Activated CD4-positive, alpha-beta memory T cell treated with anti-CD3 and anti-CD28 coated beads for 36 hours (primary cell): ENCODE measurements at regions not wholly inside any gene's neighbourhood (a gene's known extent, or its start where the extent isn't known, plus 50 kb on each side); places are given as distances from the start of the nearest gene placed in this dataset.

Source experiments
- CTCF ChIA-PET: fragments of 350-600 bp; sonication (Branson Sonifier 250); formaldehyde crosslinking; loops from one replicate; lab custom pipeline; 2021; ENCODE audit warnings: antibody characterized with exemption, inconsistent platforms; lab: Charles Lee
- POLR2A ChIA-PET: fragments of 350-600 bp; sonication (Branson Sonifier 250); formaldehyde crosslinking; loops from one replicate; lab custom pipeline; 2021; ENCODE audit warnings: antibody characterized with exemption; lab: Charles Lee
- DNase-seq: peaks from one replicate; pipeline ENCODE4 v3.0.0-alpha.2; 2020
- H3K27ac Mint-ChIP-seq: one replicate; pipeline ENCODE4 v1.8.0; 2021; ENCODE audit warnings: mixed read lengths
- H3K27me3 Mint-ChIP-seq: one replicate; pipeline ENCODE4 v1.8.0; 2021; ENCODE audit warnings: mixed read lengths
- H3K36me3 Mint-ChIP-seq: one replicate; pipeline ENCODE4 v1.8.0; 2021; ENCODE audit warnings: mixed read lengths
- H3K4me1 Mint-ChIP-seq: one replicate; pipeline ENCODE4 v1.8.0; 2021; ENCODE audit warnings: low read depth, mixed read lengths
- H3K4me3 Mint-ChIP-seq: one replicate; pipeline ENCODE4 v1.8.0; 2021; ENCODE audit warnings: mild to moderate bottlenecking, mixed read lengths
- H3K9me3 Mint-ChIP-seq: one replicate; pipeline ENCODE4 v1.8.0; 2021; ENCODE audit warnings: mixed read lengths
- intact Hi-C: fragments of 100-400 bp; cut with micrococcal nuclease; formaldehyde crosslinking; loops from one replicate; pipeline ENCODE4 v1.15.1; 2023

DNA sequence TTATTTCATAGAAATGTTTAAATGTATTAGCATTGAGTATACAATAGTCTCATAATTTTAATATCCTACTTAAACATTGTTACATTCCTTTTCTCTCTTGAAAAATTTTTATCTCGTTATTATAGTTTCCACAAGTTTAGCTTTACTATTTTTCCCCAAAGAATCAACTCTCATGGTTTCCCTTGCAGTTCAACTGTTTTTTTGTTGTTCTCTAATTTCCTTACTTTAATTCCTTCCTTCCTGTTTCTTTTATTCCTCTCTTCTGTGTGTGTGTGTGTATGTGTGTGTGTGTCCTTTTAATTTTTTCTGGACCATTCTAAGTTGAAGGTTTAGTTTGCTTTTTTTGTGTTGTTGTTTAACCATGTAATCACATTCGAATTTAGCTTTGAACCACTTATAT, 171.1 kb downstream of the GASK1B start:
- Mint-ChIP-seq H3K9me3 (no peaks in the 10 kb centered on the region), H3K27me3 (no peaks in the 10 kb centered on the region), H3K4me1 (no peaks in the 10 kb centered on the region), H3K4me3 (no peak overlapping the region), H3K27ac (no peak overlapping the region), H3K36me3 (no peaks in the 10 kb centered on the region)
- ChIA-PET POLR2A (no interaction called here), CTCF (interaction anchor here (1.1 kb wide), 1 partner anchor 254 kb away, joined by 3 read pairs; no protein-coding TSS in a partner anchor)
- intact Hi-C loops: no loop called here
- DNase-seq: no peak

DNA sequence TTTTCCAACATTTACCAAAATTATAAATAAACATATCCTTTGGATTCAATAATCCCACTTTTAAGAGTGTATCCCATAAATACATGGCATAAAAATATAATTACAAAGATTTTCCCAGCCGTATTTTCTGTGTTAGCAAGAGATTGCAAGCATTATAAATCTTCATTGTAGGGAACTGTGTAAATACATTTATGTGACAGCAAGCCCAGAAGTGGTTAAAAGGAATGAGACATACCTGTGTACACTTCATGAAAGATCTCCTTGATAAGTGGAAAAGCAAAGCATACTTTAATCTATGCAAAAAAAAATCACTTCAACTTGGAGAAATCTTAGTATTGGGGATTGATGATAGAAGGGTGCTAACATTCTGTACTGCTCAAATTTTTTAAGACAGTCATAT, 173.1 kb downstream of the GASK1B start:
- Mint-ChIP-seq H3K36me3 (no peaks in the 10 kb centered on the region), H3K27me3 (no peaks in the 10 kb centered on the region), H3K4me3 (no peak overlapping the region), H3K9me3 (no peaks in the 10 kb centered on the region), H3K27ac (no peak overlapping the region), H3K4me1 (no peaks in the 10 kb centered on the region)
- POLR2A ChIA-PET: no interaction called here
- CTCF ChIA-PET: no interaction called here
- intact Hi-C loops: no loop called here
- DNase-seq: no peak

DNA sequence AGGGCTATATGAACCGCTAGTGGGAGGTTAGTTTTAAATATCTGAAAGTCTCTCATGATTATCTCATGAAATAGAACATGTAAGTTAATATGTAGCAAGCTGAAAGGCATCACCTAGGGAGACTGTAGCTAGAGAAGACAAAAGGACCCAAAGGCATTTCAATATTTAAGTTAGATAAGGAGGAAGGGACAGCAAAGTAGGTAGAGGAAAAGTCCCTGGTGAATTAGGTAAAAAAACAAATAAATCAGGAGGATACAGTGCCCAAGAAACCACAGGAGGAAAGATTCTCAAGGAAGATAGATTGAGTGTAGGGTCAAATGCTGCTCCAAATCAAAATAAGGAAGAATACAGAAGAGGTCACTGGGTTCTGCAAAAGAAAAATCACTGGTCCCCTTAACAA, 175.5 kb downstream of the GASK1B start:
- ChIA-PET POLR2A (no interaction called here), CTCF (interaction anchor here (0.8 kb wide), 1 partner anchor 23 kb away, joined by 3 read pairs; no protein-coding TSS in a partner anchor)
- DNase-seq: no peak
- H3K4me3 Mint-ChIP-seq: no peak overlapping the region
- no peaks in the 10 kb centered on the region for H3K4me1 Mint-ChIP-seq
- no peaks in the 10 kb centered on the region for H3K36me3 Mint-ChIP-seq
- H3K9me3 Mint-ChIP-seq: no peaks in the 10 kb centered on the region
- no peaks in the 10 kb centered on the region for H3K27me3 Mint-ChIP-seq
- no peak overlapping the region for H3K27ac Mint-ChIP-seq
- intact Hi-C loops: no loop called here

DNA sequence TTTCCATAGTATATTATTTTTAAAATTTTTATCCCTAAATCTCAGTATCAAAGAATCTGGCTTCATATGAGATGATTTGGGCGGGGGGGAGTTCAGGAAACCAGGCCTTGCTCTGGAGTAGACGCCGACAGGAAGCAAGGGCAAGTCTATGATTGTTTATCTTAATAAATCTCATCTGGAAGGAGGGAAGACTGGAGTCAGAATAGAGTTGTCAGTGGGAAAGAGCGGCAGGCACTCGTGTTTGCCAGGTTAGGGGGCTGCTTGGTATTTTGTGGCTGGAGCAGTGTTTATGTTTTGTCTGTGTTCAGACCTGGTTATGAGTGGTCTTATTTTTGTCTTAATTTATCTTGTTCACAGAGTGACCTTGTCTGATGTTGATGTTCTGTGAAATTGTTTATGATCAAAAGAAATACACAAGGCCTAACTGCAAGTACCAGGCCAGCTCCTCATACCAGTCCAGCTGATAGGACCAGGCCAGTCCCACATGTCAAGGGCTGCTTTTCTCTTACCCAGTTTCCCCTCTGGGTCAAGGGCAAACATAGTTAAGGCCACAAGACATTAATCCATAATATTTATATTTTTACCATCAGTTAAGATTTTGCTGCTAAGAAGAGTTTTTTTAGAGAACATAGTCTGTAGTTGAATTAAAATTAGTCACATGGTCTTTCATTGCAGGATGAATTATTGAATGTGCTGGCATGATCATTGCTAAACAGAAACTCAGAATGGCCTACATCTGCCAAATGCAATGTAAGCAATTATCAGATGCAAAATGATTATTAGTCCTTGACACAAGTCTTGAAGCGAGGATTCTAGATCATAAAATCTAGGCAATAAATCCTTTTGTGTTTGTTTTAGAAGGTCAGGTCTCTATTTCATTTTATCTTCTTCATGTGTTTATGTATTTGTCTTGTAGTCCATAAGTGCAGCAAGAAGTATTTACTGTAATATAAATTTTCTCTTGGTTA, 176.5 kb downstream of the GASK1B start:
- H3K27me3 Mint-ChIP-seq: no peaks in the 10 kb centered on the region
- H3K4me1 Mint-ChIP-seq: no peaks in the 10 kb centered on the region
- no peak overlapping the region for H3K4me3 Mint-ChIP-seq
- intact Hi-C loops: no loop called here
- ChIA-PET POLR2A (no interaction called here), CTCF (no interaction called here)
- no peak for DNase-seq
- H3K36me3 Mint-ChIP-seq: no peaks in the 10 kb centered on the region
- H3K27ac Mint-ChIP-seq: no peak overlapping the region
- H3K9me3 Mint-ChIP-seq: no peaks in the 10 kb centered on the region

DNA sequence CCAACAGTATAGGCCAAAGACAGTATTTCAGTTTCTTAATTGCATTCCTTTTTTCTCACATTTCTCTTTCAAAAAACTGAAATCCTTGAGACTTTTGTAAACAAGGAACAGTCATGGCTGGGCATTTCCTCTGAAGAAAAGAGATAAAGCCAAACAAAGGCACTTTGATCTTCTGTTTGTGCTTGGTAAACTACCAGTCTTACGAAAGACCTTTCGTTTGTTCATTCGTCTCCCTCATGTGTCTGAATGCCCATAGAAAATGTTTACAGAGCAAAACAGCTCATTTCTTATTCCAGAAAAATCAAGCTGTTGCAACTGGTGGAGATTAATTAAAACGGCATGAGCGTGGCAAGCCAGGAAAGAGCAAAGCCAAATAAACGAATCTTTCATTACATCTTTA, 178.0 kb downstream of the GASK1B start:
- no peaks in the 10 kb centered on the region for H3K9me3 Mint-ChIP-seq
- intact Hi-C loops: no loop called here
- DNase-seq: no peak
- H3K27ac Mint-ChIP-seq: no peak overlapping the region
- POLR2A ChIA-PET: no interaction called here
- no peaks in the 10 kb centered on the region for H3K27me3 Mint-ChIP-seq
- no peaks in the 10 kb centered on the region for H3K36me3 Mint-ChIP-seq
- CTCF ChIA-PET: no interaction called here
- H3K4me1 Mint-ChIP-seq: no peaks in the 10 kb centered on the region
- H3K4me3 Mint-ChIP-seq: no peak overlapping the region

DNA sequence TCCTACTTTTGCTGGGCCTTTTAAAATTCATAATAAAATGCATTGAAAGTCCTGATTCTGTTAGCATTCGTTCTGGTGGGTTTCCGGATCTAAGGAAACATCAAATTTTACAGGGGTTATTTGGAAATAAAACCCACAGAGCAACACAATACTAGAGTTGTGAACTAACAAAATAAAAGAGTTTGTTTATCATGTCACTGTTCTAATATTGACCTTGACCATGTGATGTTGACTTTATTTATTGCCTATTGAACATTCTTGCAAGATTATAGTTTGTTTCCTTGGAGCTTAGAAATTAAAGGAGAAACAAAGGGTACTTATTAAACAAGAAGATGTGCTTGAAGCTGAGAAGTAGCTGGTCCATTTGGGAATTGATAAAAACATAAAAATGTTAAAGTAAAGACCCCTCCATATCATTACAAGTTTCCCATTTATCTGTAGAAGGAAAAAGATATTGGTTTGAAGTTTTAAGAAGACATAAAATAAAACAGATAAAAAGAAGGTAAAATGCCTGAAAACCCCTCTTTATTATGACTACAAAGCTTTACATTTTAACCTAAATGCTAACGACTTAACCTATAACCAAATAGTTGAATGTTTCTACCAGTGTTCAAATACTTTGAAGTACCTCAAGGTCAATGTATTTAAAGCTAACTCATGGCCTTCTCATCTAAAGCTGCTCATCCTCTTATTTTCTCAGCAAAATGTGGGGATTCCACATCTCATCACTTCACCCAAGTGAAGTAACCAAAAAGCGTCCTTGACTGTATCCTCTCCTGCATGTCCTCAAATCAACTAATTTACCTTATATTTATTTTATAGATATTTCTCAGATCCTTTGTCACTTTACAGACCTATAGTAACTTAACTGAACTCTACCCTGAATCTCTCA, 179.6 kb downstream of the GASK1B start:
- H3K9me3 Mint-ChIP-seq: no peaks in the 10 kb centered on the region
- no peaks in the 10 kb centered on the region for H3K36me3 Mint-ChIP-seq
- CTCF ChIA-PET: interaction anchor here (0.7 to 1.4 kb wide), 4 partner anchors 17 to 262 kb away, joined by 3 to 7 read pairs (median 4); no protein-coding TSS in a partner anchor
- DNase-seq: no peak
- H3K27me3 Mint-ChIP-seq: no peaks in the 10 kb centered on the region
- POLR2A ChIA-PET: no interaction called here
- H3K4me3 Mint-ChIP-seq: no peak overlapping the region
- no peak overlapping the region for H3K27ac Mint-ChIP-seq
- intact Hi-C loops: loop anchor here (1.0 kb wide), 2 partner anchors 179 to 262 kb away; no protein-coding TSS in a partner anchor
- H3K4me1 Mint-ChIP-seq: no peaks in the 10 kb centered on the region

DNA sequence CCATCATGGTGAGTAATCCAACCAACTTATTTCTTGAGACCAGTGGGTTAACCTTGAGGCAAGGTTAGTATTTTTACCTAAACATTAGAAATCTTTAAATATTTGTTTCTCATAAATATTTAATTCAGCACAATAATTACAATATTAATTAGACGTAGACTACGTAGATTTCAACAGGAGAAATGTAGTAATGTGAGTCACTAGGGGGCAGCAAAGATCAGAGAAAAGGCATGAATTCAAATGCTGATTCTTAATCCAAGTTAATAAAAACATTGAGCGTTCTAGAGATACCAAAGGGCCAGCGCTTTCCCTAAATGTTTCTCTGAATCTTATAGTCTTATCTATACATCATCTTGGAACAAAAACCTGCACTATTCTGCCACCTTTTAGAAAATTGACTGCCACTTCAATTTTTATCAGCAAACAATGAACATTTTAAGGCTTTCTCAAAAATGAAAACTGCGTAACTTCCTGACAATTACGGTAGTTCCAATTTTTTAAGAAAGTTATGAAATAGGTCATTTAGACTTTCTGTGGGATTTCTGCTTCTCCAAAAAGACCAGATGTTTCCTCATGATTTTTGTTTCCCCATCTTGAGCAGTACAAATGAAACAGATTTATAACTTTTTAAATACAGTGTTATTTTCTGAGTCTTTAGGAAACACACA, 180.7 kb downstream of the GASK1B start:
- Mint-ChIP-seq H3K36me3 (no peaks in the 10 kb centered on the region), H3K4me1 (no peaks in the 10 kb centered on the region), H3K9me3 (no peaks in the 10 kb centered on the region), H3K4me3 (no peak overlapping the region), H3K27ac (no peak overlapping the region), H3K27me3 (no peaks in the 10 kb centered on the region)
- CTCF ChIA-PET: no interaction called here
- intact Hi-C loops: loop anchor here (1.0 kb wide), 2 partner anchors 180 to 263 kb away; no protein-coding TSS in a partner anchor
- DNase-seq: no peak
- POLR2A ChIA-PET: no interaction called here

DNA sequence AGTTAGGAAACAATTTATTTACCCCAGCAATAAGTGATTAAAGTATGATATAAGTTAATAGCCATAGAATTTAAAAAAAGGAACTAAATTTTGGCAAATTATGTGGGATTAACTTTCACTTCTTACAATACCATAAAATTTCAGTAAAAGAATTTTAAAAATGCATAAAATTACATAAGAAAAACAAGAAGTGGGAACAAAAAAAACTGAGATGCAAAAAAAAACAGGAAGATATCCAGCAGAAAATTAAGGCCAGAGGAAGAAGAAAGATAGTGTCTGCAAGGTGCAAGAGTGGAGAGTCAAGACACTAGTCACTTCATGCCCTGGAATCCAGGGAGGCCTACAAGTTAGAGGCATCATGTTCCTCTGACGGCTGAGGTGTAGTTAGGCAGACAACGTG, 184.2 kb downstream of the GASK1B start:
- H3K36me3 Mint-ChIP-seq: no peaks in the 10 kb centered on the region

DNA sequence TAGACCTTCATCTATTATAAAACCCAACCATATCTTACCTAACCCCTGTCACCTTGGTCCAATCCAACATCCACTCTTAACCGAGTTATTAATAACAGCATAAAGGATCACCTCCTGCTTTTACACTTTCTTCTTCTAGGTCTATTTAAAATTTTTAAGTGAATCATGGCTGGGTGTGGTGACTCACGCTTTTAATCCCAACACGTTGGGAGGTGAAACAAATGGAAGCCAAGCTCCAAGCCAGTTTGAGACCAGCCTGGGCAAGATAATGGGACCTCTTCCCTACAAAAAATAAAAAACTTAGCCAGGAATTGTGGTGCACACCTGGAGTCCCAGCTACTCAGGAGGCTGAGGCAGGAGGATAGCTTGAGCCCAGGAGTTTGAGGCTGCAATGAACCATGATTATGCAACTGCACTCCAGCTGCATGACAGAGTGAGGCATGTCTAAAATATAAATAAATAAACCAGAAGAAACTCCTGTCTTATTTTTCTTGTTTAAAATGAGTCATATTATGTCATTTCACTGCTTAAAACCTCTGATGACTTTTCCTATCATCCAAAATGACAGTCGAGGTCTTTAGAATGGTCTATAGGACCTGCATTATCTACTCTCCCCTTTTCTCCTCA, 188.4 kb downstream of the GASK1B start:
- H3K9me3 Mint-ChIP-seq: no peaks in the 10 kb centered on the region
- POLR2A ChIA-PET: no interaction called here
- CTCF ChIA-PET: no interaction called here
- no peak for DNase-seq
- H3K36me3 Mint-ChIP-seq: no peaks in the 10 kb centered on the region
- no peak overlapping the region for H3K4me3 Mint-ChIP-seq
- H3K4me1 Mint-ChIP-seq: no peaks in the 10 kb centered on the region
- no peak overlapping the region for H3K27ac Mint-ChIP-seq
- intact Hi-C loops: no loop called here
- H3K27me3 Mint-ChIP-seq: no peaks in the 10 kb centered on the region

More for the DNA sequence above, 184.2 kb downstream of the GASK1B start:
- H3K4me1 Mint-ChIP-seq: no peaks in the 10 kb centered on the region
- DNase-seq: no peak
- no peaks in the 10 kb centered on the region for H3K9me3 Mint-ChIP-seq
- H3K27me3 Mint-ChIP-seq: no peaks in the 10 kb centered on the region
- ChIA-PET CTCF (no interaction called here), POLR2A (no interaction called here)
- intact Hi-C loops: no loop called here
- H3K27ac Mint-ChIP-seq: no peak overlapping the region
- H3K4me3 Mint-ChIP-seq: no peak overlapping the region

DNA sequence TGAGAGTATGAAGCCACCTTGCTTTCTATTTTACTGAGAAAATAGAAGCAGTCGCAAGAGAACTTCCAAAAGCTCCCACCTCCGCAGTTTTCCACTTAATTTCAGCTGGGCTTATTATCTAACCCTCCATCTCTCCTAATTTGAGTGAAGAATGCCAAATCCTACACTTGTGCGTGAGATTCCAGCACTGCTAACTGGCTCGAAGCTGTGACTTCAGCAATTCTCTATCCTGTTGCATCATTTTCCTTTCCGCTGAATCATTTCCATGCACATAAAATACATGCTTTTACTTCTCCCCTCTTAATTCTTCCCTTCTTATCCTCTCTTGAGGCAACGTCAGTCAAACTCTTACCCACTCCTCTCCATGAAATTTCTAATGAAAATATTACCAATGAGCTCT, 189.5 kb downstream of the GASK1B start:
- Mint-ChIP-seq H3K27me3 (peaks cover 4% of the 10 kb centered on the region), H3K27ac (no peak overlapping the region), H3K4me3 (no peak overlapping the region), H3K36me3 (no peaks in the 10 kb centered on the region), H3K4me1 (peaks cover 3% of the 10 kb centered on the region), H3K9me3 (no peaks in the 10 kb centered on the region)
- DNase-seq: no peak
- ChIA-PET CTCF (no interaction called here), POLR2A (no interaction called here)
- intact Hi-C loops: no loop called here

DNA sequence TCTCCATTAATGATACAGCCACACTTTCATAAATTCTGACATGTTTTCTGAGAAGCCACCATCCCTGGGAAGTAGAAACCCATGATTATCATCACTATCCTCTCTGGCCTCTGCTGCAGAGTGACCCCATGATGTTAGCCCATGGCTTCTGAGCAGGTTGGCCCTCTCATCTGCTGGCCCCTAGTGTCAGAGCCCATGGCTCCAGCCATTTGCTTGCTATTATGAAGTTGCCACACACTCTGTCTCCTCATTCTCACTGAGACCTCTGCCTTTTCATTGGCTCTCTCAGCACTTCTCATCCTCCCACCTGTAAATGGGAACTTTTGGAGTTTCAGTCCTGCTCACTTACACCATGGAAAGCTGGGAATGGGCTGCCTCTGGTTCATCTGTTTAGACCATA, 192.7 kb downstream of the GASK1B start:
- ChIA-PET POLR2A (no interaction called here), CTCF (no interaction called here)
- H3K9me3 Mint-ChIP-seq: no peaks in the 10 kb centered on the region
- no peak overlapping the region for H3K4me3 Mint-ChIP-seq
- no peaks in the 10 kb centered on the region for H3K36me3 Mint-ChIP-seq
- no peak for DNase-seq
- peaks cover 4% of the 10 kb centered on the region for H3K27me3 Mint-ChIP-seq
- no peak overlapping the region for H3K27ac Mint-ChIP-seq
- peaks cover 3% of the 10 kb centered on the region for H3K4me1 Mint-ChIP-seq
- intact Hi-C loops: no loop called here
